HepG2 (cell line): ENCODE measurements at regions not wholly inside any gene's neighbourhood (a gene's known extent, or its start where the extent isn't known, plus 50 kb on each side); places are given as distances from the start of the nearest gene placed in this dataset.

ENCODE experiments used
- BHLHE40 ChIP-seq: IDR thresholded peaks from 2 replicates; pipeline ENCODE4 v1.6.1; 2011; ENCODE audit warnings: low read length, improper control_type of control experiment
- CTCF ChIP-seq: sonication (generic); formaldehyde crosslinking; IDR thresholded peaks from 2 replicates; pipeline ENCODE4 v1.5.0; 2020; ENCODE audit warnings: mild to moderate bottlenecking, missing genetic modification reagents, moderate library complexity
- ELF4 ChIP-seq: sonication (generic); formaldehyde crosslinking; IDR thresholded peaks from 2 replicates; pipeline ENCODE4 v1.5.0; 2020; ENCODE audit warnings: missing genetic modification reagents, mild to moderate bottlenecking, moderate library complexity, borderline replicate concordance
- MEIS2 ChIP-seq: sonication (generic); formaldehyde crosslinking; IDR thresholded peaks from 2 replicates; pipeline ENCODE4 v1.9.0; 2021; ENCODE audit warnings: mild to moderate bottlenecking, missing genetic modification reagents
- MTF2 ChIP-seq: sonication (generic); formaldehyde crosslinking; IDR thresholded peaks from 2 replicates; pipeline ENCODE4 v1.5.0; 2020; ENCODE audit warnings: missing genetic modification reagents, borderline replicate concordance
- TIGD3 ChIP-seq: sonication (generic); formaldehyde crosslinking; IDR thresholded peaks from 2 replicates; pipeline ENCODE4 v1.5.1; 2020; ENCODE audit warnings: mild to moderate bottlenecking, missing genetic modification reagents, borderline replicate concordance
- ZBTB2 ChIP-seq: sonication (generic); formaldehyde crosslinking; IDR thresholded peaks from 2 replicates; pipeline ENCODE4 v1.8.0; 2022; ENCODE audit warnings: low read depth, missing genetic modification reagents
- ZHX2 ChIP-seq, 2 experiments: sonication (generic) in 1 of 2; formaldehyde crosslinking in 1 of 2; IDR thresholded peaks; 2 replicates each; pipeline versions ENCODE4 v1.6.1 to v1.9.0; 2014 to 2022; ENCODE audit warnings: antibody characterized with exemption in 1 of 2, borderline replicate concordance in 1 of 2, inconsistent platforms in 1 of 2, low read depth in 1 of 2, missing genetic modification reagents in 1 of 2
- ZNF382 ChIP-seq: sonication (generic); formaldehyde crosslinking; IDR thresholded peaks from 2 replicates; pipeline ENCODE4 v1.5.0; 2020; ENCODE audit warnings: missing genetic modification reagents, mild to moderate bottlenecking, borderline replicate concordance
- ZNF629 ChIP-seq: sonication (generic); formaldehyde crosslinking; conservative IDR thresholded peaks from 2 replicates; pipeline ENCODE4 v1.5.0; 2020; ENCODE audit warnings: missing genetic modification reagents
- ZSCAN20 ChIP-seq: sonication (generic); formaldehyde crosslinking; IDR thresholded peaks from 2 replicates; pipeline ENCODE4 v1.4.0; 2020; ENCODE audit warnings: missing genetic modification reagents, mild to moderate bottlenecking, borderline replicate concordance

- TF ChIP-seq ZHX2 (IDR thresholded peaks at IDR 0.05; ENCODE audit: low read depth) (no peak), ZHX2 (CRISPR knock-in tag; IDR thresholded peaks at IDR 0.05; ENCODE audit: borderline replicate concordance) (no peak), ZNF382 (CRISPR knock-in tag) (no peak), CTCF (CRISPR knock-in tag) (no peak), ZBTB2 (CRISPR knock-in tag) (no peak), ELF4 (CRISPR knock-in tag) (no peak), MTF2 (CRISPR knock-in tag) (no peak), ZNF629 (CRISPR knock-in tag) (no peak), MEIS2 (no peak), BHLHE40 (no peak), ZSCAN20 (CRISPR knock-in tag) (no peak), TIGD3 (CRISPR knock-in tag) (no peak)
These were observed 147.2 kb upstream of the SFRP2 start (continued) for GRCh38 chr4:153936121-153936520.
